ENCODE measurements at regions not wholly inside any gene's neighbourhood (a gene's known extent, or its start where the extent isn't known, plus 50 kb on each side); places are given as distances from the start of the nearest gene placed in this dataset.

DNA sequence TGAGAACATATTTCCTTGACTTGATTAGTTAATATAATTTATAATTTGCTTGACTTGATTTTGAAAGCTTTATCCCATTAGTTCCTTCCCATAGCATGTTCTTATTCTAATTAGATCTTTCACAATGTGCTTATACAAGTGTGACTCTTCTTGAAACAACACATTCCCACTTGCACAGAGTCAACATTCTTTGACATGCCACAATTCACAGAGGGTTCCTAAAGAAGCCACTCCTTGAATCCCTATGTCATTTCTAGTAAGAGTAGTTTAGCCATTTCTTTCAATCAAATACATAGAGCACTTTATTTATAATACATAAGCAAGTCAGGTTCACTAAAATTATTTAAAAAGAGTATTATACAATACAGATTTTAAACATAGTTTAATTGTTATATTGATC lies 228.9 kb upstream of the GRID2 start:
- TF ChIP-seq CTCF (IDR thresholded peaks at IDR 0.05) (no peak), ZFX (IDR thresholded peaks at IDR 0.05; ENCODE audit: borderline replicate concordance) (no peak)

All from 22Rv1 (cell line).